ENCODE measurements at regions not wholly inside any gene's neighbourhood (a gene's known extent, or its start where the extent isn't known, plus 50 kb on each side); places are given as distances from the start of the nearest gene placed in this dataset.

GRCh38 chrY:8659721-8660120 lies 677.5 kb upstream of the TSPY4 start:
- Histone ChIP-seq H3K9me3 (no peaks in the 10 kb centered on the region), H3K27me3 (no peaks in the 10 kb centered on the region), H3K27ac (no peak overlapping the region), H3K4me1 (no peaks in the 10 kb centered on the region), H3K36me3 (no peaks in the 10 kb centered on the region), H3K4me3 (no peak overlapping the region)
- intact Hi-C loops (cut with DNase I; ENCODE audit: low total_unique reads) = no loop called here
- DNase-seq (ENCODE audit: low spot score in 2 of 2) = no peak
- TF ChIP-seq POLR2A (IDR thresholded peaks at IDR 0.05) (no peak), POLR2AphosphoS5 (IDR thresholded peaks at IDR 0.05) (no peak), CTCF (IDR thresholded peaks at IDR 0.05) (no peak)

- H3K27ac ChIP-seq = no peak overlapping the region
- no peak for TF ChIP-seq CTCF (IDR thresholded peaks at IDR 0.05)
- TF ChIP-seq POLR2AphosphoS5 (IDR thresholded peaks at IDR 0.05) = no peak
- no peak for TF ChIP-seq POLR2A (IDR thresholded peaks at IDR 0.05)
- H3K9me3 ChIP-seq = no peaks in the 10 kb centered on the region
- no peaks in the 10 kb centered on the region for H3K27me3 ChIP-seq
- intact Hi-C loops (cut with DNase I; ENCODE audit: low total_unique reads) = no loop called here
- H3K36me3 ChIP-seq = no peaks in the 10 kb centered on the region
- no peaks in the 10 kb centered on the region for H3K4me1 ChIP-seq
- H3K4me3 ChIP-seq = no peak overlapping the region
- no peak for DNase-seq (ENCODE audit: low spot score in 2 of 2)
These were observed 663.4 kb upstream of the TSPY4 start for GRCh38 chrY:8673896-8674295.

GRCh38 chrY:8677336-8677935 lies 659.8 kb upstream of the TSPY4 start:
- H3K36me3 ChIP-seq = no peaks in the 10 kb centered on the region
- no peak overlapping the region for H3K27ac ChIP-seq
- H3K4me1 ChIP-seq = no peaks in the 10 kb centered on the region
- no peak overlapping the region for H3K4me3 ChIP-seq
- no peaks in the 10 kb centered on the region for H3K9me3 ChIP-seq
- DNase-seq (ENCODE audit: low spot score in 2 of 2) = no peak
- TF ChIP-seq CTCF (IDR thresholded peaks at IDR 0.05) (no peak), POLR2A (IDR thresholded peaks at IDR 0.05) (no peak), POLR2AphosphoS5 (IDR thresholded peaks at IDR 0.05) (no peak)
- H3K27me3 ChIP-seq = no peaks in the 10 kb centered on the region
- intact Hi-C loops (cut with DNase I; ENCODE audit: low total_unique reads) = no loop called here

GRCh38 chrY:8687154-8687553 lies 650.1 kb upstream of the TSPY4 start:
- Histone ChIP-seq H3K4me1 (no peaks in the 10 kb centered on the region), H3K9me3 (no peaks in the 10 kb centered on the region), H3K27me3 (no peaks in the 10 kb centered on the region), H3K36me3 (no peaks in the 10 kb centered on the region), H3K4me3 (no peak overlapping the region), H3K27ac (no peak overlapping the region)
- intact Hi-C loops (cut with DNase I; ENCODE audit: low total_unique reads) = no loop called here
- TF ChIP-seq POLR2AphosphoS5 (IDR thresholded peaks at IDR 0.05) = no peak
- no peak for TF ChIP-seq POLR2A (IDR thresholded peaks at IDR 0.05)
- no peak for TF ChIP-seq CTCF (IDR thresholded peaks at IDR 0.05)
- DNase-seq (ENCODE audit: low spot score in 2 of 2) = no peak

- Histone ChIP-seq H3K36me3 (no peaks in the 10 kb centered on the region), H3K27me3 (no peaks in the 10 kb centered on the region), H3K9me3 (no peaks in the 10 kb centered on the region), H3K27ac (no peak overlapping the region), H3K4me3 (no peak overlapping the region), H3K4me1 (no peaks in the 10 kb centered on the region)
- no peak for TF ChIP-seq POLR2AphosphoS5 (IDR thresholded peaks at IDR 0.05)
- no peak for TF ChIP-seq POLR2A (IDR thresholded peaks at IDR 0.05)
- no peak for TF ChIP-seq CTCF (IDR thresholded peaks at IDR 0.05)
- intact Hi-C loops (cut with DNase I; ENCODE audit: low total_unique reads) = no loop called here
- no peak for DNase-seq (ENCODE audit: low spot score in 2 of 2)
These were observed 646.2 kb upstream of the TSPY4 start for GRCh38 chrY:8690901-8691685.

Measured in breast epithelium (tissue), 4 donors.